ENCODE measurements at regions not wholly inside any gene's neighbourhood (a gene's known extent, or its start where the extent isn't known, plus 50 kb on each side); places are given as distances from the start of the nearest gene placed in this dataset.

GRCh38 chr15:81940467-81941451, 105.1 kb downstream of the MEX3B start (continued):
- TF ChIP-seq NCOA1 (IDR thresholded peaks at IDR 0.05; ENCODE audit: low read depth) (0 out of 2 replicates have a peak, but pooled peaks have one; percentile 26), KDM1A (IDR thresholded peaks at IDR 0.05) (peak in 1 of 2 experiments; percentile 27; a peak in 1 of 4 replicates), NR2C2 (CRISPR knock-in tag; IDR thresholded peaks at IDR 0.05) (no peak), NR2C2 (tag; IDR thresholded peaks at IDR 0.05) (0 out of 2 replicates have a peak, but pooled peaks have one; percentile 21), TEAD4 (IDR thresholded peaks at IDR 0.05; ENCODE audit: low read length) (peak; percentile 69; the same call in 1 of the 2 replicates), TEAD4 (CRISPR knock-in tag; IDR thresholded peaks at IDR 0.05; ENCODE audit: borderline replicate concordance) (no peak), ARID1B (IDR thresholded peaks at IDR 0.05) (peak; percentile 87), NR2C1 (IDR thresholded peaks at IDR 0.05) (peak; percentile 66; the same call in 1 of the 2 replicates), NR2C1 (tag; IDR thresholded peaks at IDR 0.05) (peak; percentile 78), HDAC3 (IDR thresholded peaks at IDR 0.05; ENCODE audit: borderline replicate concordance, partially characterized antibody) (peak; percentile 35), ZNF592 (IDR thresholded peaks at IDR 0.05) (no peak), DPF2 (IDR thresholded peaks at IDR 0.05) (peak; percentile 55; the same call in 1 of the 2 replicates), ZKSCAN1 (IDR thresholded peaks at IDR 0.05; ENCODE audit: low read depth, low read length) (no peak), PBX2 (CRISPR knock-in tag; IDR thresholded peaks at IDR 0.05; ENCODE audit: low read depth) (no peak), PBX2 (tag; conservative IDR thresholded peaks at IDR 0.05; ENCODE audit: low read depth) (0 out of 2 replicates have a peak, but pooled peaks have one; percentile 11), CBFA2T3 (IDR thresholded peaks at IDR 0.05) (peak; percentile 57), MCM5 (IDR thresholded peaks at IDR 0.05; ENCODE audit: low read depth) (no peak), MEIS2 (IDR thresholded peaks at IDR 0.05; ENCODE audit: partially characterized antibody) (peak; percentile 93)
- TF ChIP-seq, protein P1, sequence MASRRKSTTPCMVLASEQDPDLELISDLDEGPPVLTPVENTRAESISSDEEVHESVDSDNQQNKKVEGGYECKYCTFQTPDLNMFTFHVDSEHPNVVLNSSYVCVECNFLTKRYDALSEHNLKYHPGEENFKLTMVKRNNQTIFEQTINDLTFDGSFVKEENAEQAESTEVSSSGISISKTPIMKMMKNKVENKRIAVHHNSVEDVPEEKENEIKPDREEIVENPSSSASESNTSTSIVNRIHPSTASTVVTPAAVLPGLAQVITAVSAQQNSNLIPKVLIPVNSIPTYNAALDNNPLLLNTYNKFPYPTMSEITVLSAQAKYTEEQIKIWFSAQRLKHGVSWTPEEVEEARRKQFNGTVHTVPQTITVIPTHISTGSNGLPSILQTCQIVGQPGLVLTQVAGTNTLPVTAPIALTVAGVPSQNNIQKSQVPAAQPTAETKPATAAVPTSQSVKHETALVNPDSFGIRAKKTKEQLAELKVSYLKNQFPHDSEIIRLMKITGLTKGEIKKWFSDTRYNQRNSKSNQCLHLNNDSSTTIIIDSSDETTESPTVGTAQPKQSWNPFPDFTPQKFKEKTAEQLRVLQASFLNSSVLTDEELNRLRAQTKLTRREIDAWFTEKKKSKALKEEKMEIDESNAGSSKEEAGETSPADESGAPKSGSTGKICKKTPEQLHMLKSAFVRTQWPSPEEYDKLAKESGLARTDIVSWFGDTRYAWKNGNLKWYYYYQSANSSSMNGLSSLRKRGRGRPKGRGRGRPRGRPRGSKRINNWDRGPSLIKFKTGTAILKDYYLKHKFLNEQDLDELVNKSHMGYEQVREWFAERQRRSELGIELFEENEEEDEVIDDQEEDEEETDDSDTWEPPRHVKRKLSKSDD (conservative IDR thresholded peaks at IDR 0.05; ENCODE audit: low read length): no peak
